ENCODE measurements at regions not wholly inside any gene's neighbourhood (a gene's known extent, or its start where the extent isn't known, plus 50 kb on each side); places are given as distances from the start of the nearest gene placed in this dataset.

- TF ChIP-seq, protein P1, sequence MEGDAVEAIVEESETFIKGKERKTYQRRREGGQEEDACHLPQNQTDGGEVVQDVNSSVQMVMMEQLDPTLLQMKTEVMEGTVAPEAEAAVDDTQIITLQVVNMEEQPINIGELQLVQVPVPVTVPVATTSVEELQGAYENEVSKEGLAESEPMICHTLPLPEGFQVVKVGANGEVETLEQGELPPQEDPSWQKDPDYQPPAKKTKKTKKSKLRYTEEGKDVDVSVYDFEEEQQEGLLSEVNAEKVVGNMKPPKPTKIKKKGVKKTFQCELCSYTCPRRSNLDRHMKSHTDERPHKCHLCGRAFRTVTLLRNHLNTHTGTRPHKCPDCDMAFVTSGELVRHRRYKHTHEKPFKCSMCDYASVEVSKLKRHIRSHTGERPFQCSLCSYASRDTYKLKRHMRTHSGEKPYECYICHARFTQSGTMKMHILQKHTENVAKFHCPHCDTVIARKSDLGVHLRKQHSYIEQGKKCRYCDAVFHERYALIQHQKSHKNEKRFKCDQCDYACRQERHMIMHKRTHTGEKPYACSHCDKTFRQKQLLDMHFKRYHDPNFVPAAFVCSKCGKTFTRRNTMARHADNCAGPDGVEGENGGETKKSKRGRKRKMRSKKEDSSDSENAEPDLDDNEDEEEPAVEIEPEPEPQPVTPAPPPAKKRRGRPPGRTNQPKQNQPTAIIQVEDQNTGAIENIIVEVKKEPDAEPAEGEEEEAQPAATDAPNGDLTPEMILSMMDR (IDR thresholded peaks at IDR 0.05), result no peak
- no peak for TF ChIP-seq POLR2A (IDR thresholded peaks at IDR 0.05)
These were observed 128.2 kb upstream of the ASTN2 start for GRCh38 chr9:117543089-117543488.
